ENCODE measurements at regions not wholly inside any gene's neighbourhood (a gene's known extent, or its start where the extent isn't known, plus 50 kb on each side); places are given as distances from the start of the nearest gene placed in this dataset.

DNA sequence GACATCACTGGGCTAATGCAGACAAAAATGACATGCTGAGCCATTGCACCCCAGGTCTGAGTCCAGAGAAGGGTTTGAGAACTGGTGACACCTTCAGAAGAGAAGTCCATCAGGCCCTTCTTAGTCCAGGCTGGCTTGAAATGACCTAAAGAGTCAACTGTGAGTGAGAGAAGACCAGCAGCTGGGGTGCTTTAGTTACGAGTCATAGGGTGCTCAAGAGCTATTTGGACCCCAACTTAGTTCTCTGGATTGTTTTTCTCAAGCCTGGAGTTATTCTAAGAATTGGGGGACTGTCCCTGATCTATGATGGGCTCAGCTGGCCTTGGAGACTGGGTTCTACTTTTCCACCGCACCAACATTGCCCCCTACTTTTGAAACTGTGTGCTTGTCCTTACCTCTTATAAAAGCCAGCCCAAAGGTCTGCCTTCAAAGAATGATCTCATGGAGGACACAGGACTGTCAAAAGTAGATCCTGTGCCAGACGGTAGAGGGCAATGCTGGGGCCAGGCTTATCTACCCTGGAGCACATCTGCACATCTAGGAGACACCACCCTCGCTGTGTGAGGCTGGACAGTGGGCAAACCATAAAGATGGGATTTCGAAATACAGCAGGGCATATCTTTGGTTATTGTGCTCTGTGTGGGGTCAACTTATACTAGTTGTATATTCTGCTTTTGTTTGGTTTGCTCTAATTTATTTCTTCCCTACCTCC is 333.0 kb upstream of the SLC14A2 start:
- H3K79me2 ChIP-seq (replicated peaks; ENCODE audit: insufficient read depth), result no peaks in the 10 kb centered on the region
- H4K20me1 ChIP-seq (replicated peaks; ENCODE audit: insufficient read depth), result no peaks in the 10 kb centered on the region
- no peaks in the 10 kb centered on the region for H3K36me3 Mint-ChIP-seq (ENCODE audit: low read depth)
- H3K4me1 ChIP-seq (ENCODE audit: insufficient read depth), result no peaks in the 10 kb centered on the region
- H2AFZ ChIP-seq, result no peak overlapping the region
- ATAC-seq (no peak), DNase-seq (ENCODE audit: low spot score) (no peak)
- H3F3A ChIP-seq (replicated peaks; ENCODE audit: low read depth), result no peaks in the 10 kb centered on the region
- peaks cover 1% of the 10 kb centered on the region for H3K27me3 Mint-ChIP-seq (ENCODE audit: insufficient read depth, low read depth, poor library complexity)
- H3K4me3 ChIP-seq, result no peak overlapping the region
- no peak overlapping the region for H3K4me3 Mint-ChIP-seq
- no peak overlapping the region for H3K27ac ChIP-seq (ENCODE audit: low read depth)
- H3K4me2 ChIP-seq, result no peak overlapping the region
- H3K27ac Mint-ChIP-seq, result no peak overlapping the region
- H3K36me3 ChIP-seq (ENCODE audit: insufficient read depth), result no peaks in the 10 kb centered on the region
- no peaks in the 10 kb centered on the region for H3K4me1 Mint-ChIP-seq
- TF ChIP-seq STAT1 (IDR thresholded peaks at IDR 0.05; ENCODE audit: unreplicated experiment) (no peak), ZNF114 (CRISPR knock-in tag; IDR thresholded peaks at IDR 0.05) (no peak), POLR2AphosphoS5 (IDR thresholded peaks at IDR 0.05; ENCODE audit: low read depth) (no peak)
- TF ChIP-seq, protein P1, sequence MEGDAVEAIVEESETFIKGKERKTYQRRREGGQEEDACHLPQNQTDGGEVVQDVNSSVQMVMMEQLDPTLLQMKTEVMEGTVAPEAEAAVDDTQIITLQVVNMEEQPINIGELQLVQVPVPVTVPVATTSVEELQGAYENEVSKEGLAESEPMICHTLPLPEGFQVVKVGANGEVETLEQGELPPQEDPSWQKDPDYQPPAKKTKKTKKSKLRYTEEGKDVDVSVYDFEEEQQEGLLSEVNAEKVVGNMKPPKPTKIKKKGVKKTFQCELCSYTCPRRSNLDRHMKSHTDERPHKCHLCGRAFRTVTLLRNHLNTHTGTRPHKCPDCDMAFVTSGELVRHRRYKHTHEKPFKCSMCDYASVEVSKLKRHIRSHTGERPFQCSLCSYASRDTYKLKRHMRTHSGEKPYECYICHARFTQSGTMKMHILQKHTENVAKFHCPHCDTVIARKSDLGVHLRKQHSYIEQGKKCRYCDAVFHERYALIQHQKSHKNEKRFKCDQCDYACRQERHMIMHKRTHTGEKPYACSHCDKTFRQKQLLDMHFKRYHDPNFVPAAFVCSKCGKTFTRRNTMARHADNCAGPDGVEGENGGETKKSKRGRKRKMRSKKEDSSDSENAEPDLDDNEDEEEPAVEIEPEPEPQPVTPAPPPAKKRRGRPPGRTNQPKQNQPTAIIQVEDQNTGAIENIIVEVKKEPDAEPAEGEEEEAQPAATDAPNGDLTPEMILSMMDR (conservative IDR thresholded peaks at IDR 0.05; ENCODE audit: low read depth in 2 of 2), result 0 out of 4 replicates have a peak, but pooled peaks of 1 of the 2 experiments have one; percentile 7
- no peaks in the 10 kb centered on the region for H3K27me3 ChIP-seq (ENCODE audit: insufficient read depth)
- H3K9me2 ChIP-seq (ENCODE audit: insufficient read depth), result no peaks in the 10 kb centered on the region
- H3K9me3 Mint-ChIP-seq, result no peaks in the 10 kb centered on the region

DNA sequence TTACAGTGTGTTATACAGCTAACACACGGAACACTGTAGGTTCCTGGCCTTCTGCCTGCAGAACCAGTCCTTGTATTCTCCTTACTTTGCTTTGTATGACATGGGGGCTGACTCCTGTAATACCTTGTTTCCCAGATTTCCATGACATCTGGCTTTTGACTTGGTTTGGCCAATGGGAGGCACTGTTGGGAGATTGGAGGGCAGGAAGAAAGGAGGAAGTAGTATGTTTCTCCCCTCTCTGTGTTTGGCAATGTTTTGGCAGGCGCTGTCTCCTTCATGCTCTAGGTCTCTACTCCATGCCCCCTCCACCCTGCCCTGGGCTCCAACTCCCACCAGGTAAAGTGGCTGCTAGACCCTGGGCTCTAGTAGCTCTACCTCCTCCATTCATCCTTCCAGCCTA is 331.1 kb upstream of the SLC14A2 start:
- Histone ChIP-seq H3K4me3 (no peak overlapping the region), H3K4me2 (no peak overlapping the region), H3K4me1 (ENCODE audit: insufficient read depth) (no peaks in the 10 kb centered on the region), H4K20me1 (replicated peaks; ENCODE audit: insufficient read depth) (no peaks in the 10 kb centered on the region), H2AFZ (peak overlapping the region; percentile 87), H3K9me2 (ENCODE audit: insufficient read depth) (no peaks in the 10 kb centered on the region), H3K27ac (ENCODE audit: low read depth) (no peak overlapping the region), H3K79me2 (replicated peaks; ENCODE audit: insufficient read depth) (no peaks in the 10 kb centered on the region), H3K36me3 (ENCODE audit: insufficient read depth) (no peaks in the 10 kb centered on the region), H3F3A (replicated peaks; ENCODE audit: low read depth) (no peaks in the 10 kb centered on the region), H3K27me3 (ENCODE audit: insufficient read depth) (no peaks in the 10 kb centered on the region)
- Mint-ChIP-seq H3K9me3 (no peaks in the 10 kb centered on the region), H3K4me1 (no peaks in the 10 kb centered on the region), H3K27me3 (ENCODE audit: insufficient read depth, low read depth, poor library complexity) (peaks cover 1% of the 10 kb centered on the region), H3K27ac (no peak overlapping the region), H3K36me3 (ENCODE audit: low read depth) (no peaks in the 10 kb centered on the region), H3K4me3 (no peak overlapping the region)
- DNase-seq (ENCODE audit: low spot score) (peak; percentile 22), ATAC-seq (peak; percentile 41)
- TF ChIP-seq, protein P1 (conservative IDR thresholded peaks at IDR 0.05; ENCODE audit: low read depth in 2 of 2), result peak; percentile 44 to 59
- no peak for TF ChIP-seq JUNB (IDR thresholded peaks at IDR 0.05; ENCODE audit: unreplicated experiment)

DNA sequence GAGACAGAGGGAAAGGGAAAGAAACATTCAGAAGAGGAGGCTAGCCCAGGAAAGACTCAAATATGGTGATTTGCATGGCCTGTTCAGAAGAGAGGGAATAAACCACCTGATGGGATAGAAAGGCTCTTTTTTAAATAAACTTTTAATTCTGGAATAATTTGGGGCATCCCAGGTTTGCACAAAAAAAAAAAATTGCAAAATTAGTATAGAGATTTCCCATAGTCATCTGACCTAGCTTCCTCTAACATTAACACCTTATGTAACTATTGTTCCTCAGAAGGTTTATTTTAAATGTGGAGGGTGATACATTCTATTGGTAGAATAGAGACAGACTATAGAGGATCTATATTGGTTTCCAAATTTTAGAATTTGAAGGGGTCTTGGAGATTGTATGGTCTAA is 330.4 kb upstream of the SLC14A2 start:
- ATAC-seq, result no peak
- H3K9me2 ChIP-seq (ENCODE audit: insufficient read depth), result no peaks in the 10 kb centered on the region
- Mint-ChIP-seq H3K27ac (no peak overlapping the region), H3K36me3 (ENCODE audit: low read depth) (no peaks in the 10 kb centered on the region), H3K27me3 (ENCODE audit: insufficient read depth, low read depth, poor library complexity) (peaks cover 1% of the 10 kb centered on the region), H3K4me3 (no peak overlapping the region), H3K4me1 (no peaks in the 10 kb centered on the region), H3K9me3 (no peaks in the 10 kb centered on the region)
- H2AFZ ChIP-seq, result no peak overlapping the region; the same call in 1 of the 2 replicates
- no peaks in the 10 kb centered on the region for H3K79me2 ChIP-seq (replicated peaks; ENCODE audit: insufficient read depth)
- H3K4me1 ChIP-seq (ENCODE audit: insufficient read depth), result no peaks in the 10 kb centered on the region
- H3K27ac ChIP-seq (ENCODE audit: low read depth), result no peak overlapping the region
- H3K4me2 ChIP-seq, result no peak overlapping the region
- no peak overlapping the region for H3K4me3 ChIP-seq
- H3K36me3 ChIP-seq (ENCODE audit: insufficient read depth), result no peaks in the 10 kb centered on the region
- H3F3A ChIP-seq (replicated peaks; ENCODE audit: low read depth), result no peaks in the 10 kb centered on the region
- no peaks in the 10 kb centered on the region for H3K27me3 ChIP-seq (ENCODE audit: insufficient read depth)
- no peaks in the 10 kb centered on the region for H4K20me1 ChIP-seq (replicated peaks; ENCODE audit: insufficient read depth)
- DNase-seq (ENCODE audit: low spot score), result no peak
- TF ChIP-seq STAT1 (IDR thresholded peaks at IDR 0.05; ENCODE audit: unreplicated experiment) (no peak), EZH2phosphoT487 (IDR thresholded peaks at IDR 0.05; ENCODE audit: unreplicated experiment) (no peak), EZH2 (IDR thresholded peaks at IDR 0.05; ENCODE audit: low read depth, unreplicated experiment) (no peak), ZNF114 (CRISPR knock-in tag; IDR thresholded peaks at IDR 0.05) (no peak), CREB1 (CRISPR knock-in tag; IDR thresholded peaks at IDR 0.05; ENCODE audit: low read depth) (no peak)
- TF ChIP-seq, protein P2, sequence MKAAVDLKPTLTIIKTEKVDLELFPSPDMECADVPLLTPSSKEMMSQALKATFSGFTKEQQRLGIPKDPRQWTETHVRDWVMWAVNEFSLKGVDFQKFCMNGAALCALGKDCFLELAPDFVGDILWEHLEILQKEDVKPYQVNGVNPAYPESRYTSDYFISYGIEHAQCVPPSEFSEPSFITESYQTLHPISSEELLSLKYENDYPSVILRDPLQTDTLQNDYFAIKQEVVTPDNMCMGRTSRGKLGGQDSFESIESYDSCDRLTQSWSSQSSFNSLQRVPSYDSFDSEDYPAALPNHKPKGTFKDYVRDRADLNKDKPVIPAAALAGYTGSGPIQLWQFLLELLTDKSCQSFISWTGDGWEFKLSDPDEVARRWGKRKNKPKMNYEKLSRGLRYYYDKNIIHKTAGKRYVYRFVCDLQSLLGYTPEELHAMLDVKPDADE (IDR thresholded peaks at IDR 0.05), result no peak
- TF ChIP-seq, protein P3, sequence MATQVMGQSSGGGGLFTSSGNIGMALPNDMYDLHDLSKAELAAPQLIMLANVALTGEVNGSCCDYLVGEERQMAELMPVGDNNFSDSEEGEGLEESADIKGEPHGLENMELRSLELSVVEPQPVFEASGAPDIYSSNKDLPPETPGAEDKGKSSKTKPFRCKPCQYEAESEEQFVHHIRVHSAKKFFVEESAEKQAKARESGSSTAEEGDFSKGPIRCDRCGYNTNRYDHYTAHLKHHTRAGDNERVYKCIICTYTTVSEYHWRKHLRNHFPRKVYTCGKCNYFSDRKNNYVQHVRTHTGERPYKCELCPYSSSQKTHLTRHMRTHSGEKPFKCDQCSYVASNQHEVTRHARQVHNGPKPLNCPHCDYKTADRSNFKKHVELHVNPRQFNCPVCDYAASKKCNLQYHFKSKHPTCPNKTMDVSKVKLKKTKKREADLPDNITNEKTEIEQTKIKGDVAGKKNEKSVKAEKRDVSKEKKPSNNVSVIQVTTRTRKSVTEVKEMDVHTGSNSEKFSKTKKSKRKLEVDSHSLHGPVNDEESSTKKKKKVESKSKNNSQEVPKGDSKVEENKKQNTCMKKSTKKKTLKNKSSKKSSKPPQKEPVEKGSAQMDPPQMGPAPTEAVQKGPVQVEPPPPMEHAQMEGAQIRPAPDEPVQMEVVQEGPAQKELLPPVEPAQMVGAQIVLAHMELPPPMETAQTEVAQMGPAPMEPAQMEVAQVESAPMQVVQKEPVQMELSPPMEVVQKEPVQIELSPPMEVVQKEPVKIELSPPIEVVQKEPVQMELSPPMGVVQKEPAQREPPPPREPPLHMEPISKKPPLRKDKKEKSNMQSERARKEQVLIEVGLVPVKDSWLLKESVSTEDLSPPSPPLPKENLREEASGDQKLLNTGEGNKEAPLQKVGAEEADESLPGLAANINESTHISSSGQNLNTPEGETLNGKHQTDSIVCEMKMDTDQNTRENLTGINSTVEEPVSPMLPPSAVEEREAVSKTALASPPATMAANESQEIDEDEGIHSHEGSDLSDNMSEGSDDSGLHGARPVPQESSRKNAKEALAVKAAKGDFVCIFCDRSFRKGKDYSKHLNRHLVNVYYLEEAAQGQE (IDR thresholded peaks at IDR 0.05; ENCODE audit: unreplicated experiment), result no peak
